ENCODE measurements at regions not wholly inside any gene's neighbourhood (a gene's known extent, or its start where the extent isn't known, plus 50 kb on each side); places are given as distances from the start of the nearest gene placed in this dataset.

DNA sequence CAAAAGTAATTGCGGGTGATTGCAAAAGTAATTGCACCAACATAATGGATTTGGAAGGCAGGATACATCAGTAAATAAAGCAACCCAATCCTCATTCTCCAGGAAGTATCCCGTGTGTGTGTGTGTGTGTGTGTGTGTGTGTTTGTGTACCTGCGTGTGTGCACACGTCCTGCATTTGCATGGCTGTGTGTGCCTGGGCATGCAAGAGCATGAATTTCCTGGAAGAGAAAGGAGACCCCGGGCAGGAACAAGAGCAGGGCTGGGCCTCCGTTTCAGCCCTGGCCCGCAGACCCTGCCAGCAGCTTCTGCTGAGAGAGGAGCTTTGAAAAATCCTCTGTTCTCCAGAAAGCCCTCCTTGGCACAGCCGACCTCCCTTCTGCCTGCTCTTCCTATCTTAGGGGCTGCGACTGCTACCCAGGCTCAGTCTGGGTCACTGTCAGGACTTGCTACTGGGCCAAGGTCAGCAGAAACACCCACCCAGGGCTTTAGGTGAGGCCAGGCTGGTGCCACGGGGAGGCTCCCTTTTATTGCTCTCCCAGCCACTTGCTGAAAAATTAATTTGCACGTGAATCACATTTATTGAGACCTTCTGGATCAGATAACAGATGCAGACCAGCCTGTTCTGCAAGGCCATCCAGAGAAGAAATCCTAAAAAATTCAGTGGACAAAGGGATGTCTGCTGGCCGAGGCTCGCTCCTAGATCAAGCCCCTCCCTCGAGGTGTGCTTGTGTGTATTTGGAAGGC lies 258.3 kb downstream of the ZNF536 start:
- no peak for TF ChIP-seq CTCF (conservative IDR thresholded peaks at IDR 0.05 in 1 of 2, IDR thresholded peaks at IDR 0.05 in 1 of 2; ENCODE audit: low read depth in 1 of 2, low read length in 2 of 2)
- no peak for TF ChIP-seq EZH2 (IDR thresholded peaks at IDR 0.05; ENCODE audit: low read length, missing control alignments)

Data from fibroblast of lung (primary cell).